DND-41 (cell line): ENCODE measurements at regions not wholly inside any gene's neighbourhood (a gene's known extent, or its start where the extent isn't known, plus 50 kb on each side); places are given as distances from the start of the nearest gene placed in this dataset.

ENCODE experiments used
- ATAC-seq: fragments of 200-7000 bp; cut with Tn5 transposase; 3 replicates; pipeline ENCODE4 v1.9.1; 2021; ENCODE audit warnings: low read depth; ENCODE audit not compliant: insufficient read depth
- DNase-seq: peaks from one replicate; pipeline ENCODE4 v3.0.0-alpha.2; 2020
- H2AFZ ChIP-seq: 2 replicates; pipeline ENCODE4 v1.6.0; 2012; ENCODE audit warnings: low read depth, low read length
- H3K27ac ChIP-seq: 2 replicates; pipeline ENCODE4 v1.5.1; 2012; ENCODE audit warnings: low read length, inconsistent platforms
- H3K27me3 ChIP-seq: fragments of 200-600 bp; sonication (generic); 2 replicates; pipeline ENCODE4 v1.6.0; 2012; ENCODE audit warnings: low read length, mild to moderate bottlenecking, inconsistent platforms; ENCODE audit not compliant: insufficient read depth, poor library complexity
- H3K36me3 ChIP-seq: 2 replicates; pipeline ENCODE4 v1.5.1; 2012; ENCODE audit warnings: low read length, inconsistent platforms; ENCODE audit not compliant: insufficient read depth
- H3K4me1 ChIP-seq: 2 replicates; pipeline ENCODE4 v1.5.1; 2012; ENCODE audit warnings: mild to moderate bottlenecking, low read length; ENCODE audit not compliant: insufficient read depth
- H3K4me2 ChIP-seq: 2 replicates; pipeline ENCODE4 v1.6.0; 2012; ENCODE audit warnings: mild to moderate bottlenecking, moderate library complexity, low read length, inconsistent platforms; ENCODE audit not compliant: insufficient read depth
- H3K4me3 ChIP-seq, 2 experiments: fragments of 200-600 bp in 1 of 2; shearing (Covaris generic) in 1 of 2; 2 replicates each; pipeline ENCODE4 v1.5.1; 2012 to 2016; ENCODE audit warnings: inconsistent platforms in 2 of 2, low read length in 2 of 2, mild to moderate bottlenecking in 2 of 2, low read depth in 1 of 2, moderate library complexity in 1 of 2
- H3K79me2 ChIP-seq: 2 replicates; pipeline ENCODE4 v1.6.0; 2012; ENCODE audit warnings: low read length, inconsistent platforms; ENCODE audit not compliant: insufficient read depth
- H3K9ac ChIP-seq: 2 replicates; pipeline ENCODE4 v1.6.0; 2012; ENCODE audit warnings: low read depth, mild to moderate bottlenecking, inconsistent platforms, low read length, moderate library complexity
- H3K9me3 ChIP-seq: 2 replicates; pipeline ENCODE4 v1.5.1; 2012; ENCODE audit warnings: low read length, moderate library complexity, mild to moderate bottlenecking, inconsistent platforms; ENCODE audit not compliant: insufficient read depth, severe bottlenecking
- H4K20me1 ChIP-seq: 2 replicates; pipeline ENCODE4 v1.6.0; 2012; ENCODE audit warnings: low read length; ENCODE audit not compliant: insufficient read depth
- EZH2 ChIP-seq: IDR thresholded peaks from 3 replicates; pipeline ENCODE4 v1.6.1; 2012; ENCODE audit warnings: borderline replicate concordance, low read depth, mild to moderate bottlenecking, moderate library complexity, low read length, inconsistent platforms; ENCODE audit not compliant: severe bottlenecking
- TF ChIP-seq, protein P1 (sequence below): IDR thresholded peaks from 2 replicates; pipeline ENCODE4 v1.5.1; 2012; ENCODE audit warnings: borderline replicate concordance, low read length, moderate library complexity, mild to moderate bottlenecking; ENCODE audit not compliant: poor library complexity, severe bottlenecking; ENCODE audit errors: extremely low read depth

DNA sequence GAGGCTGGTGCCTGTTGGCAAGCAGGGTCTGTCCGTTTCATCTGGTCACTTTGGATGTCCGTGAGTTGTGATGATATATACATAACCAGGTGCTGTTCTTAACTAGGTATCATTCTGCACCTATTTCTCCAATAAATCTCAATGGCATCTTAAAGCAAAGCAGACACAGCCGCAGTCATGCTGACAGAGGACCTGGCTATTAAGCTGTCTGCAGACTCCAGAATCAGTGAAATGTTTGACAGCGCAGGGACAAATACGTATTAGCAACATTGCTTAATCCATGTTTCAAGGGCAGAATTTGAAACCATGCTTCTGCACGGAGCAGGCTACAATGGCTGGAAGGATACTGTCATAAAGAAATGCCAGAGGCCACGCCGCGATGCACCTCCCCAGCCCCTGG lies 414.6 kb downstream of the ZNF516 start:
- Histone ChIP-seq H3K4me3 (no peak overlapping the region), H3K27ac (no peak overlapping the region), H3K9me3 (peaks cover 5% of the 10 kb centered on the region), H3K9ac (no peak overlapping the region), H3K79me2 (no peaks in the 10 kb centered on the region), H2AFZ (no peak overlapping the region), H3K27me3 (no peaks in the 10 kb centered on the region), H3K4me2 (no peak overlapping the region), H3K36me3 (no peaks in the 10 kb centered on the region), H4K20me1 (no peaks in the 10 kb centered on the region), H3K4me1 (no peaks in the 10 kb centered on the region)
- no peak for DNase-seq
- ATAC-seq: no peak
- TF ChIP-seq, protein P1, sequence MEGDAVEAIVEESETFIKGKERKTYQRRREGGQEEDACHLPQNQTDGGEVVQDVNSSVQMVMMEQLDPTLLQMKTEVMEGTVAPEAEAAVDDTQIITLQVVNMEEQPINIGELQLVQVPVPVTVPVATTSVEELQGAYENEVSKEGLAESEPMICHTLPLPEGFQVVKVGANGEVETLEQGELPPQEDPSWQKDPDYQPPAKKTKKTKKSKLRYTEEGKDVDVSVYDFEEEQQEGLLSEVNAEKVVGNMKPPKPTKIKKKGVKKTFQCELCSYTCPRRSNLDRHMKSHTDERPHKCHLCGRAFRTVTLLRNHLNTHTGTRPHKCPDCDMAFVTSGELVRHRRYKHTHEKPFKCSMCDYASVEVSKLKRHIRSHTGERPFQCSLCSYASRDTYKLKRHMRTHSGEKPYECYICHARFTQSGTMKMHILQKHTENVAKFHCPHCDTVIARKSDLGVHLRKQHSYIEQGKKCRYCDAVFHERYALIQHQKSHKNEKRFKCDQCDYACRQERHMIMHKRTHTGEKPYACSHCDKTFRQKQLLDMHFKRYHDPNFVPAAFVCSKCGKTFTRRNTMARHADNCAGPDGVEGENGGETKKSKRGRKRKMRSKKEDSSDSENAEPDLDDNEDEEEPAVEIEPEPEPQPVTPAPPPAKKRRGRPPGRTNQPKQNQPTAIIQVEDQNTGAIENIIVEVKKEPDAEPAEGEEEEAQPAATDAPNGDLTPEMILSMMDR: no peak
- no peak for TF ChIP-seq EZH2

- Histone ChIP-seq H3K9me3 (no peaks in the 10 kb centered on the region), H3K4me1 (no peaks in the 10 kb centered on the region), H3K36me3 (no peaks in the 10 kb centered on the region), H3K79me2 (no peaks in the 10 kb centered on the region), H3K27ac (no peak overlapping the region), H2AFZ (no peak overlapping the region), H3K4me2 (no peak overlapping the region), H4K20me1 (no peaks in the 10 kb centered on the region), H3K9ac (no peak overlapping the region), H3K27me3 (no peaks in the 10 kb centered on the region), H3K4me3 (no peak overlapping the region)
- ATAC-seq (no peak), DNase-seq (no peak)
- TF ChIP-seq EZH2: no peak
- TF ChIP-seq, protein P1: no peak
Observed at GRCh38 chr18:76075777-76076176, 419.3 kb downstream of the ZNF516 start.

- DNase-seq (no peak), ATAC-seq (no peak)
- Histone ChIP-seq H3K4me1 (no peaks in the 10 kb centered on the region), H2AFZ (no peak overlapping the region), H3K27me3 (no peaks in the 10 kb centered on the region), H3K9me3 (no peaks in the 10 kb centered on the region), H3K4me3 (no peak overlapping the region), H3K27ac (no peak overlapping the region), H3K4me2 (no peak overlapping the region), H3K36me3 (no peaks in the 10 kb centered on the region), H4K20me1 (no peaks in the 10 kb centered on the region), H3K9ac (no peak overlapping the region), H3K79me2 (no peaks in the 10 kb centered on the region)
- TF ChIP-seq, protein P1: no peak
- TF ChIP-seq EZH2: no peak
Observed at GRCh38 chr18:76064998-76065397, 430.0 kb downstream of the ZNF516 start.

GRCh38 chr18:76058146-76058545 lies 436.9 kb downstream of the ZNF516 start:
- no peak for ATAC-seq
- no peaks in the 10 kb centered on the region for H3K9me3 ChIP-seq
- no peaks in the 10 kb centered on the region for H3K27me3 ChIP-seq

More at GRCh38 chr18:76058146-76058545, 436.9 kb downstream of the ZNF516 start:
- no peaks in the 10 kb centered on the region for H4K20me1 ChIP-seq
- no peak overlapping the region for H2AFZ ChIP-seq
- no peaks in the 10 kb centered on the region for H3K79me2 ChIP-seq
- H3K4me1 ChIP-seq: no peaks in the 10 kb centered on the region
- no peak for DNase-seq
- H3K4me3 ChIP-seq: no peak overlapping the region
- no peak overlapping the region for H3K9ac ChIP-seq
- no peaks in the 10 kb centered on the region for H3K36me3 ChIP-seq
- TF ChIP-seq, protein P1: no peak
- no peak for TF ChIP-seq EZH2
- no peak overlapping the region for H3K27ac ChIP-seq
- no peak overlapping the region for H3K4me2 ChIP-seq
